22Rv1 (cell line): ENCODE measurements at regions not wholly inside any gene's neighbourhood (a gene's known extent, or its start where the extent isn't known, plus 50 kb on each side); places are given as distances from the start of the nearest gene placed in this dataset.

ENCODE experiments used
- CTCF ChIP-seq: fragments of 450-650 bp; IDR thresholded peaks from 2 replicates; pipeline ENCODE4 v1.5.1; 2017; ENCODE audit warnings: mild to moderate bottlenecking
- ZFX ChIP-seq: fragments of 450-650 bp; IDR thresholded peaks from 2 replicates; pipeline ENCODE4 v1.6.1; 2017; ENCODE audit warnings: antibody characterized with exemption, borderline replicate concordance

GRCh38 chr2:211228559-211228958 is 672.2 kb downstream of the CPS1 start:
- TF ChIP-seq CTCF = no peak
- TF ChIP-seq ZFX = no peak
